Aorta (tissue), 5 donors: ENCODE measurements at regions not wholly inside any gene's neighbourhood (a gene's known extent, or its start where the extent isn't known, plus 50 kb on each side); places are given as distances from the start of the nearest gene placed in this dataset.

ENCODE experiments used
- ATAC-seq: fragments of 200-7000 bp; cut with Tn5 transposase; one replicate; pipeline ENCODE4 v1.9.1; 2022; ENCODE audit warnings: moderate library complexity; ENCODE audit not compliant: low FRiP score
- DNase-seq, 2 donors: peaks; one replicate each; pipeline ENCODE4 v3.0.0-alpha.2; 2020
- H3K27ac ChIP-seq, 2 donors: one replicate each; pipeline ENCODE4 v1.5.1; 2013; ENCODE audit warnings: low read length in 2 of 2, mild to moderate bottlenecking in 2 of 2, moderate library complexity in 2 of 2, control low read depth in 1 of 2, inconsistent platforms in 1 of 2, low read depth in 1 of 2
- H3K27me3 ChIP-seq, 2 donors: one replicate each; pipeline ENCODE4 v1.6.1; 2013; ENCODE audit warnings: control low read depth in 1 of 2, low read length in 1 of 2, mild to moderate bottlenecking in 1 of 2, moderate library complexity in 1 of 2; ENCODE audit not compliant: insufficient read depth in 2 of 2, control insufficient read depth in 1 of 2
- H3K36me3 ChIP-seq, 2 donors: one replicate each; pipeline ENCODE4 v1.6.1; 2013; ENCODE audit warnings: control low read depth in 1 of 2, low read length in 1 of 2, mild to moderate bottlenecking in 1 of 2; ENCODE audit not compliant: insufficient read depth in 2 of 2, control insufficient read depth in 1 of 2
- H3K4me1 ChIP-seq, 2 donors: one replicate each; pipeline ENCODE4 v1.6.1; 2013; ENCODE audit warnings: low read length in 2 of 2, control low read depth in 1 of 2, mild to moderate bottlenecking in 1 of 2, moderate library complexity in 1 of 2; ENCODE audit not compliant: insufficient read depth in 2 of 2, control insufficient read depth in 1 of 2
- H3K4me3 ChIP-seq, 2 donors: one replicate each; pipeline ENCODE4 v1.5.1; 2013; ENCODE audit warnings: low read length in 2 of 2, control low read depth in 1 of 2, mild to moderate bottlenecking in 1 of 2
- H3K9me3 ChIP-seq: one replicate; pipeline ENCODE4 v1.6.1; 2013; ENCODE audit warnings: mild to moderate bottlenecking, low read length; ENCODE audit not compliant: control insufficient read depth
- WGBS, 2 donors: extraction: QIAGEN DNeasy Blood & Tissue Kit; methylation state at CpG; one replicate each; pipeline ENCODE4 v1.1.7; 2013; 5-methylcytosine and 5-hydroxymethylcytosine counted together
- intact Hi-C, 2 donors: fragments of 100-400 bp; cut with DNase I; formaldehyde crosslinking; loops; one replicate each; pipeline versions ENCODE4 v1.14.2 to v1.15.0; 2022
- donor health status: healthy with polysubstance abuse.
- donor health status: Bipolar disorder and iron deficiency.
- donor health status: DM: no; HTN: no; CAD: no.
- donor health status: DM: no; HTN: no; CAD: no.
- donor health status: DM: yes; HTN: yes; CAD: no.

DNA sequence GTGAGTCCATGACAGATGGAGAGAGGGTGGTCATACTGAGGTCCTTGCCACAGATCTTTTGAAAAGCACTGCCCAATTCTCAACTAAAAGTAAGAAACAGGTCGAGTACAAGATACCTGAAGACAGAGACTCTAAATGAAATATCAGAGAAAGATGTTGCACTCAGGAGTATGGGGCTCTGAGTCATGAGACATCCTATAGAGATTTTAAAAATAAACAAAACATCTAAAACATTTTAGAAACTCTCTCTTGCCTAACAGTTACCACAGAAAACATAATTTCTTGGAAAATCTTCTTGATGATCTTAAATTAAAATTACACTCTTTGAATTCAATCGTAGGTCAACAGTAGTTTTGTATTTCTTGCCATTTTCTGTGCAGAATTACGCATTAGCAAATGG lies 348.9 kb upstream of the MARCKS start:
- no peaks in the 10 kb centered on the region for H3K9me3 ChIP-seq
- ATAC-seq (no peak), DNase-seq (no peak)
- no peak overlapping the region for H3K27ac ChIP-seq
- intact Hi-C loops = no loop called here
- no peaks in the 10 kb centered on the region for H3K27me3 ChIP-seq
- H3K36me3 ChIP-seq = no peaks in the 10 kb centered on the region
- H3K4me1 ChIP-seq = no peaks in the 10 kb centered on the region
- H3K4me3 ChIP-seq = no peak overlapping the region
- WGBS, 2 donors = 86 to 91% methylated on average over 3 of the region's 3 CpGs

DNA sequence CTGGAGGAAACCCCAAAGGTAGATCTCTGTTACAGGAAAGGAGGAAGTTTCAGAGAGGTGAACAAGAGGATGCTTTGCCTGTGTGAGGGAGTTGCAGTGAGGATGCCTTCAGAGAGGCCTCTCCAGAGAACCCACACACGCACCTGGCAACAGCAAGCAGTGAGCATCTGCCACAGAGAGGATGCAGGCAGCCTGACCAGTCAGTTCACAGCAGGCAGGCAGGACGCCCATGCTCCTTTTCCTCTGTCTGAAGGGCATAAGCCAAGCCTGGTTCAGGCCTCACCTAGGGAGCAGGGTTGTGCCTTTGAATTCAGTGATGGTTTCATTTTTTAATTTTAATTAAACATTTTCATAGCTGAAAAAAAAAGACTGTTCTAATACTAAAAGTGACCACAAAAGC lies 346.0 kb upstream of the MARCKS start:
- Histone ChIP-seq H3K4me1 (no peaks in the 10 kb centered on the region), H3K27ac (no peak overlapping the region), H3K4me3 (no peak overlapping the region), H3K36me3 (no peaks in the 10 kb centered on the region), H3K27me3 (no peaks in the 10 kb centered on the region), H3K9me3 (no peaks in the 10 kb centered on the region)
- WGBS, 2 donors = 92 to 97% methylated on average over 2 of the region's 2 CpGs
- intact Hi-C loops = no loop called here
- DNase-seq (no peak), ATAC-seq (no peak)

DNA sequence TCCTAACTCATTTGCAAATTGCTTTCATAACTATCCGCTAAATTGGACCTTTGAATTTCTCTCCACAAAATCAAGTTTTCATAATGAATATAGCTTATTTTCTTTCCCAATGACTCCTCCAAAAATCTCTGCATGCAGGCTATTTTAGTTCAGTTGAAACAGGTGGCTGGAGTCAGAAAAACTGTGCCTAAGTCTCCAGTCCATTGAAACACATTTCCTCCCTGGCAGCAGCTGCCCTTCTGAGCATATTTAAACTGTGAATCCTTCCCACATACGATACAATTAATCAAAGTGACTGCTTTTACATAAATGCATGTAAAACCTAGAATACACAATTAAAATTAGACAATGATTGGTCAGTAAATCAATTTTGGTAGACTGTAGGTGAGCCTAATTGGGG lies 344.6 kb upstream of the MARCKS start:
- no peaks in the 10 kb centered on the region for H3K9me3 ChIP-seq
- ATAC-seq = no peak
- H3K36me3 ChIP-seq = no peaks in the 10 kb centered on the region
- H3K4me3 ChIP-seq = no peak overlapping the region
- no peaks in the 10 kb centered on the region for H3K27me3 ChIP-seq
- H3K27ac ChIP-seq = no peak overlapping the region
- 80 to 82% methylated on average over 2 of the region's 2 CpGs for WGBS, 2 donors
- no peak for DNase-seq
- intact Hi-C loops = no loop called here
- H3K4me1 ChIP-seq = no peaks in the 10 kb centered on the region

DNA sequence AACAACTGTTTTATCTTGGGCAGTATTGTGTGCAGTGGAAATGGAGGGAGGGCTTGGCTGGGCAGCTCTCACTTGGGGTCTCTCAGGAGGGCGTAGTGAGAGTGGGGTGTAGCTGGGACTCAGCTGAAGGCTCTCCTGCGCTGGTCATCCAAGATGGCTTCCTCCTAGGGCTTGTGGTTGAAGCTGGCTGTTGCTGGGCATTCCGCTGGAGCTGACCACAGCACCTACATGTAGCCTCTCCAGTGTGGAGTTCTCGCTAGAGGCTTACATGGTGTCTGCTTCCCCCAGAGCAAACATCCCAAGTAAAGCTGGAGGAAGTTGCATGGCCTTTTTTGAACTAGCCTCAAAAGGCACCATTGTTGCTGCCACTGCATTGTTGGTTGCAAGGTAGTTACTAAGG lies 344.1 kb upstream of the MARCKS start:
- no peaks in the 10 kb centered on the region for H3K36me3 ChIP-seq
- H3K4me3 ChIP-seq = no peak overlapping the region
- H3K27ac ChIP-seq = no peak overlapping the region
- no peaks in the 10 kb centered on the region for H3K4me1 ChIP-seq
- intact Hi-C loops = no loop called here
- ATAC-seq (no peak), DNase-seq (no peak)
- no peaks in the 10 kb centered on the region for H3K27me3 ChIP-seq
- H3K9me3 ChIP-seq = no peaks in the 10 kb centered on the region
- 96 to 97% methylated on average over 4 of the region's 4 CpGs for WGBS, 2 donors

DNA sequence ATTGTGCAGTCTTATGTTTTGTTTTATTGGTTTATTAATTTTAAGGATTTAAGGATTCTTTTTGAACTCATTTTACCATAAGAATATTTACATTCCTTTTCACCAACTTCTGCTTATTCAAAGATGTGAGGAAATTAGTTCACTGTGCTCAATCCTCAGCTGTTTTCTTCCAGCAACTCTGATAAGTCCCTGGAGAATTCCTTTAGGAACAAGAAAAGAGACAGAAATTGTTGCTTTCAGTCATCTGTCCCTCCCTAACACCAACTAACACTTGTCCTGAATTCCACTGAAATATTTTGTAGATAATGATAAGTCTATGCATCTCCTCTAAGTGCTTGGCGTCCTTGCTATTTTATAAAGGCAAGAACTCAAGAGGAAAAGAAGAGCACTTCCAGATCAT lies 334.8 kb upstream of the MARCKS start:
- Histone ChIP-seq H3K36me3 (no peaks in the 10 kb centered on the region), H3K27ac (no peak overlapping the region), H3K27me3 (no peaks in the 10 kb centered on the region), H3K9me3 (no peaks in the 10 kb centered on the region), H3K4me3 (no peak overlapping the region), H3K4me1 (no peaks in the 10 kb centered on the region)
- intact Hi-C loops = no loop called here
- ATAC-seq (no peak), DNase-seq (no peak)
- WGBS, 2 donors = 96 to 97% methylated on average over 1 of the region's 1 CpG

DNA sequence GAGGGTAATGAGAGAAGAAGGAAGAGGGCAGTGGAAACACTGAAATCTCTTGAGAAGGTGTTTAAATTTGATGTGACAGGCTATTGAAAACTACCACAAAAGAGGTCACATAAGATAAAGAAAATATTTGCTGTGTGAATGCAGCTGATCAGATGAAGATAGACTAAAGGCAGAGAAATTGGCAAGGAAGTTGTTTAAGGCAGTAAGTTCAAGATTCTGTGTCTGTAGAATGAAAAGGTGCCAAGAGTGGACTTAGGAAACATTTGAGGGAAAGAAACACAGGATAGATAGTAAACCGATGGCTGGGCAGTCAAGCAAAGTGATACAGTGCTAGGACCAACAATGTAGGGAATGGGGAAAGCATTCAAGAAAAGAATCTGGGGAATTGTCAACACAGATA lies 332.3 kb upstream of the MARCKS start:
- Histone ChIP-seq H3K27me3 (no peaks in the 10 kb centered on the region), H3K27ac (no peak overlapping the region), H3K9me3 (no peaks in the 10 kb centered on the region), H3K4me3 (no peak overlapping the region), H3K36me3 (no peaks in the 10 kb centered on the region), H3K4me1 (no peaks in the 10 kb centered on the region)
- intact Hi-C loops = no loop called here
- WGBS, 2 donors = 50 to 59% methylated on average over 1 of the region's 1 CpG
- ATAC-seq (no peak), DNase-seq (no peak)

DNA sequence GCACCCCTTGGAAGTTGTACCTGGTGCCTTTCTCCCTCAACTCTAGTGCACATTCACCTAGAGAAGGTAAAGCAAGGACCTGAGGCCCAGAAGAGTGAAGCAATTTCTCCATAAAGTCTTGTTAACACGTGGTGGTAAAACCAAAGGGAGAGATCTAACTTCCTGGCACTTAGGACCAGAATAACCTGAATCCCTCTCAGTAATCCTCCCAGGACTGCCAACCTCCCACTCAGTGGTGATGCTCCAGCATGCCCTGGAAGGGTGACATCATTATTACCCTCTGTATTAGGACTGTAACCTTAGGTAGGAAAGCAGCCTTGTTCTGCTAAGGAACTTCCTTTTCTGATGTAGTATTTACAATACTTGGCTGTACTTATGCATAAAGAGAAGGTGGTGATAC lies 330.6 kb upstream of the MARCKS start:
- 70 to 79% methylated on average over 1 of the region's 1 CpG for WGBS, 2 donors
- no peak overlapping the region for H3K4me3 ChIP-seq
- DNase-seq (no peak), ATAC-seq (no peak)
- H3K27ac ChIP-seq = no peak overlapping the region
- intact Hi-C loops = no loop called here
- no peaks in the 10 kb centered on the region for H3K9me3 ChIP-seq
- no peaks in the 10 kb centered on the region for H3K36me3 ChIP-seq
- H3K27me3 ChIP-seq = no peaks in the 10 kb centered on the region
- no peaks in the 10 kb centered on the region for H3K4me1 ChIP-seq

DNA sequence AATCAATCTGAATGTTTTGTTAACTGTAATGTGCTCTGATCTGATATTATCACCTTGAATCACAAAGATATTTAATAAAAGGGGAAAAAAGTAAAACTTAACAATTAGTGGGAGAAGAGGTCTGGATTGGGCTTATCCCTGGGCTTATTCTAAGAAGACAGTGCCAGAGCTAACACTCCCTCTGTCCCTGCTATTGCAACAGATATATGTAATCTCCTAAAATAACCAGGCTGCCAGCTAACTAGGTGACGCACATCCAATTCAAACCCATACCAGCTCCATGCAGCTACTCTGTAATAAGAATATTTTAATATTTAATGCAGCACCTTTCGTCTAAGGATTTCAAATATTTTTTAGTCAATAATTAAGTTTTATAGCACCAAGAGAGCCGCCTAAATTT lies 330.1 kb upstream of the MARCKS start:
- DNase-seq = no peak
- intact Hi-C loops = no loop called here
- no peak overlapping the region for H3K4me3 ChIP-seq
- H3K27me3 ChIP-seq = no peaks in the 10 kb centered on the region
- ATAC-seq = no peak
- H3K4me1 ChIP-seq = no peaks in the 10 kb centered on the region
- 93% methylated on average over 3 of the region's 3 CpGs for WGBS, 2 donors
- no peaks in the 10 kb centered on the region for H3K9me3 ChIP-seq
- no peak overlapping the region for H3K27ac ChIP-seq
- no peaks in the 10 kb centered on the region for H3K36me3 ChIP-seq

DNA sequence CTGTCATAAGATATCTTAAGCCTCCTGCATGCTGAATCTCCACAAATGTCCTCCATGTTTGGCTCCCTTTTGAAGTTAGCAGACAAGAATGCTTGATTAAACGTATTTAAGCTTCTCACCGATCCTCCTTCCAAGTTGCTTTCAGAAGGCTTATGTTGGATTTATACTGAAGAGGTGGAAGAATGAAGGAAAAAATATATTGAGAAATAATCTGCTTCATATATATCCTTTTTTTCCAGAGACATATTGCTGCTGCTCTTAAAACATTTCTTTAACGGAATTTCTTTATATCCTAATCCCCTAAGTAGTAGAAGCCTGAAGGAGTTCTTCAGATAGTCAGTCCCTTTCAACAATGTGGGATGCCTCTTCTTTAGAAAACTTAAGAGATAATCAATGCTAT lies 329.0 kb upstream of the MARCKS start:
- intact Hi-C loops = no loop called here
- no peak overlapping the region for H3K27ac ChIP-seq
- H3K4me3 ChIP-seq = no peak overlapping the region
- ATAC-seq = no peak
- WGBS, 2 donors = 93 to 97% methylated on average over 3 of the region's 3 CpGs
- no peaks in the 10 kb centered on the region for H3K9me3 ChIP-seq
- no peaks in the 10 kb centered on the region for H3K4me1 ChIP-seq
- no peaks in the 10 kb centered on the region for H3K27me3 ChIP-seq
- no peaks in the 10 kb centered on the region for H3K36me3 ChIP-seq
- DNase-seq = no peak

DNA sequence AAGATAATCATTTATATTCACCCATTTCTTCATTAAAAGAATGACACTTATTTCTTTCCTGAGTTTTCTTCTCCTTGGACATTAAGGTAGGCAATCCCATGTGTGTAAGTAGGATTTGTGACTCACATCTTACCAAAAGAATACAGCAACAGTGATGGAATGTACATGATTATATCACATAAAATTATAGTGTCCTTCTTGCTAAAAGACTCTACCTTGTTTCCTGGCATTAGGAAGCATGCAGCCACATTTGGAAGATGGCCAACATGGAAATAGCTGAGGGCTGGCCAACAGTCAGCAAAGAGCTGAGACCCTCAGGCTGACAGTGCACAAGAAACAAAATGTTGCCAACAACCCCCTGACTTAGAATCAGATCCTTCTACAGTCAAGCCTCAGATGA lies 327.9 kb upstream of the MARCKS start:
- no peak for ATAC-seq
- intact Hi-C loops = no loop called here

More for the DNA sequence above, 327.9 kb upstream of the MARCKS start:
- Histone ChIP-seq H3K27ac (no peak overlapping the region), H3K9me3 (no peaks in the 10 kb centered on the region), H3K36me3 (no peaks in the 10 kb centered on the region), H3K27me3 (no peaks in the 10 kb centered on the region), H3K4me3 (no peak overlapping the region), H3K4me1 (no peaks in the 10 kb centered on the region)
- DNase-seq = no peak
